ENCODE measurements at regions not wholly inside any gene's neighbourhood (a gene's known extent, or its start where the extent isn't known, plus 50 kb on each side); places are given as distances from the start of the nearest gene placed in this dataset.

GRCh38 chr9:95777136-95777535 lies 98.4 kb upstream of the ERCC6L2 start:
- no peak overlapping the region for H3K4me2 ChIP-seq (ENCODE audit: insufficient read depth, low read length)
- no peaks in the 10 kb centered on the region for H3K9me1 ChIP-seq (ENCODE audit: control insufficient read depth, insufficient read depth, low read length)
- H3K79me2 ChIP-seq (ENCODE audit: control insufficient read depth, insufficient read depth, low read length) = no peaks in the 10 kb centered on the region
- peaks cover 17 to 41% of the 10 kb centered on the region in 2 experiments for H3K27me3 ChIP-seq (ENCODE audit: control insufficient read depth in 2 of 2, insufficient read depth in 2 of 2, low read length in 2 of 2)
- FAIRE-seq (no peak), ATAC-seq (no peak), DNase-seq (ENCODE audit: extremely low read depth in 1 of 4, low spot score in 3 of 4) (no peak)
- no TSS peak for BruUV-seq (replicated peaks)
- ChIA-PET CTCF (ENCODE audit: low intra/inter-chr PET ratio) (no interaction called here), POLR2A (interaction anchor here (0.6 kb wide), 1 partner anchor 11 kb away, joined by 3 read pairs; no protein-coding TSS in a partner anchor)
- in situ Hi-C loops (cut with MboI) (no loop called here), intact Hi-C loops (cut with micrococcal nuclease) (no loop called here)
- peaks cover 0 to 4% of the 10 kb centered on the region in 2 experiments; a peak in 2 of 5 replicates for H3K4me1 ChIP-seq (replicated peaks in 1 of 2; ENCODE audit: control insufficient read depth in 2 of 2, insufficient read depth in 2 of 2, low read length in 2 of 2)
- H4K20me1 ChIP-seq (replicated peaks; ENCODE audit: control insufficient read depth, insufficient read depth, low read length) = no peaks in the 10 kb centered on the region
- no peak overlapping the region for H3K27ac ChIP-seq (ENCODE audit: extremely low read depth, low read depth, low read length)
- no peaks in the 10 kb centered on the region for H3K9me3 ChIP-seq (replicated peaks; ENCODE audit: control insufficient read depth, insufficient read depth, low read depth, low read length)
- no peak overlapping the region for H2AFZ ChIP-seq (ENCODE audit: low read depth, low read length)
- H3K9ac ChIP-seq (ENCODE audit: insufficient read depth in 1 of 2, low read depth in 2 of 2, low read length in 2 of 2) = no peak overlapping the region
- no peak overlapping the region for H3K4me3 ChIP-seq
- no peaks in the 10 kb centered on the region for H3K36me3 ChIP-seq (ENCODE audit: control insufficient read depth, insufficient read depth, low read length)
- TF ChIP-seq ELF1 (tag; IDR thresholded peaks at IDR 0.05) = no peak

- ATAC-seq = no peak
- H4K20me1 ChIP-seq (replicated peaks; ENCODE audit: control insufficient read depth, insufficient read depth, low read length) = no peaks in the 10 kb centered on the region
- H2AFZ ChIP-seq (ENCODE audit: low read depth, low read length) = no peak overlapping the region
- no peak overlapping the region for H3K4me3 ChIP-seq
- no peak overlapping the region for H3K27ac ChIP-seq (ENCODE audit: extremely low read depth, low read depth, low read length)
- no peaks in the 10 kb centered on the region for H3K36me3 ChIP-seq (ENCODE audit: control insufficient read depth, insufficient read depth, low read length)
- no peak overlapping the region for H3K4me2 ChIP-seq (ENCODE audit: insufficient read depth, low read length)
- no peak for FAIRE-seq
- peaks cover 0 to 4% of the 10 kb centered on the region in 2 experiments; a peak in 2 of 5 replicates for H3K4me1 ChIP-seq (replicated peaks in 1 of 2; ENCODE audit: control insufficient read depth in 2 of 2, insufficient read depth in 2 of 2, low read length in 2 of 2)
- ChIA-PET CTCF (ENCODE audit: low intra/inter-chr PET ratio) (interaction anchor here (0.5 kb wide), 1 partner anchor 541 kb away, joined by 3 read pairs; no protein-coding TSS in a partner anchor), POLR2A (no interaction called here)
- peaks cover 19 to 45% of the 10 kb centered on the region in 2 experiments for H3K27me3 ChIP-seq (ENCODE audit: control insufficient read depth in 2 of 2, insufficient read depth in 2 of 2, low read length in 2 of 2)
- H3K9me3 ChIP-seq (replicated peaks; ENCODE audit: control insufficient read depth, insufficient read depth, low read depth, low read length) = no peaks in the 10 kb centered on the region
- in situ Hi-C loops (cut with MboI) = no loop called here
- BruUV-seq (replicated peaks) = no TSS peak
- DNase-seq (ENCODE audit: extremely low read depth in 1 of 4, low spot score in 3 of 4) = no peak
- intact Hi-C loops (cut with micrococcal nuclease) = no loop called here
- H3K9ac ChIP-seq (ENCODE audit: insufficient read depth in 1 of 2, low read depth in 2 of 2, low read length in 2 of 2) = no peak overlapping the region
- H3K79me2 ChIP-seq (ENCODE audit: control insufficient read depth, insufficient read depth, low read length) = no peaks in the 10 kb centered on the region
- no peaks in the 10 kb centered on the region for H3K9me1 ChIP-seq (ENCODE audit: control insufficient read depth, insufficient read depth, low read length)
- TF ChIP-seq ILK (tag; IDR thresholded peaks at IDR 0.05; ENCODE audit: borderline replicate concordance, low read depth) (no peak), GMEB1 (CRISPR knock-in tag; IDR thresholded peaks at IDR 0.05) (no peak), ZNF780A (CRISPR knock-in tag; IDR thresholded peaks at IDR 0.05) (no peak), FOXK1 (CRISPR knock-in tag; IDR thresholded peaks at IDR 0.05; ENCODE audit: borderline replicate concordance) (no peak), CREB1 (IDR thresholded peaks at IDR 0.05) (no peak), CREB1 (CRISPR knock-in tag; IDR thresholded peaks at IDR 0.05) (no peak), RBM17 (IDR thresholded peaks at IDR 0.05; ENCODE audit: borderline replicate concordance, low read depth, low read length) (no peak), EP300 (IDR thresholded peaks at IDR 0.05; ENCODE audit: low read length) (no peak)
Observed at GRCh38 chr9:95776176-95776575, 99.3 kb upstream of the ERCC6L2 start.

All from K562 (cell line).